Lung (tissue), 11 donors: ENCODE measurements at regions not wholly inside any gene's neighbourhood (a gene's known extent, or its start where the extent isn't known, plus 50 kb on each side); places are given as distances from the start of the nearest gene placed in this dataset.
"Not testable (repeated sequence)": the region's sequence is repeated elsewhere in the genome, so short reads cannot be mapped to it uniquely, and the experiment has no call there.

ENCODE experiments used
- ATAC-seq: fragments of 200-7000 bp; cut with Tn5 transposase; one replicate; pipeline ENCODE4 v1.9.1; 2020; ENCODE audit warnings: moderate number of reproducible peaks; ENCODE audit not compliant: insufficient read depth, low FRiP score
- DNase-seq, 3 donors: peaks; one replicate each; pipeline ENCODE4 v3.0.0-alpha.2; 2013 to 2017
- H3K27ac ChIP-seq, 2 donors: one replicate each; pipeline ENCODE4 v1.5.1; 2013; ENCODE audit warnings: mild to moderate bottlenecking in 2 of 2, moderate library complexity in 2 of 2, control low read depth in 1 of 2, inconsistent platforms in 1 of 2, low read depth in 1 of 2, low read length in 1 of 2
- H3K27me3 ChIP-seq, 3 donors: one replicate each; pipeline ENCODE4 v1.5.1; 2013; ENCODE audit warnings: low read length in 2 of 3; ENCODE audit not compliant: control insufficient read depth in 3 of 3, insufficient read depth in 3 of 3
- H3K36me3 ChIP-seq, 4 donors: one replicate each; pipeline ENCODE4 v1.5.1; 2013; ENCODE audit warnings: low read length in 4 of 4, mild to moderate bottlenecking in 1 of 4, moderate library complexity in 1 of 4; ENCODE audit not compliant: control insufficient read depth in 4 of 4, insufficient read depth in 4 of 4
- H3K4me1 ChIP-seq, 5 donors: one replicate each; pipeline ENCODE4 v1.5.1; 2013; ENCODE audit warnings: low read length in 5 of 5, mild to moderate bottlenecking in 2 of 5, moderate library complexity in 1 of 5; ENCODE audit not compliant: control insufficient read depth in 5 of 5, insufficient read depth in 5 of 5
- H3K4me3 ChIP-seq: one replicate; pipeline ENCODE4 v1.5.1; 2013; ENCODE audit warnings: mild to moderate bottlenecking, control low read depth, moderate library complexity
- H3K9ac ChIP-seq, 2 donors: one replicate each; pipeline ENCODE4 v1.5.1; 2013; ENCODE audit warnings: low read length in 2 of 2, control low read depth in 1 of 2; ENCODE audit not compliant: insufficient read depth in 1 of 2
- H3K9me3 ChIP-seq, 4 donors: one replicate each; pipeline ENCODE4 v1.5.1; 2013; ENCODE audit warnings: low read length in 3 of 4, mild to moderate bottlenecking in 1 of 4, moderate library complexity in 1 of 4; ENCODE audit not compliant: control insufficient read depth in 4 of 4, insufficient read depth in 3 of 4
- CTCF ChIP-seq: IDR thresholded peaks from 2 replicates; pipeline ENCODE4 v1.5.1; 2012; ENCODE audit warnings: mild to moderate bottlenecking; ENCODE audit errors: control extremely low read depth, extremely low read depth
- WGBS, 2 donors: extraction: QIAGEN DNeasy Blood & Tissue Kit; methylation state at CpG; one replicate each; pipeline ENCODE4 v1.1.7; 2013; 5-methylcytosine and 5-hydroxymethylcytosine counted together
- donor health status: control.
- donor health status: control.
- donor health status: Bipolar disorder and iron deficiency.
- donor health status: healthy.
- donor health status: DM: yes; HTN: yes; CAD: no.

- 84% methylated on average over 2 of the region's 2 CpGs for WGBS, 2 donors
- ATAC-seq = no peak
- H3K4me1 ChIP-seq = no peaks in the 10 kb centered on the region
- H3K27ac ChIP-seq = no peak overlapping the region
- H3K27me3 ChIP-seq = no peaks in the 10 kb centered on the region
- TF ChIP-seq CTCF = no peak
- no peak overlapping the region for H3K4me3 ChIP-seq
- peaks cover 0 to 5% (median 0%) of the 10 kb centered on the region in 4 donors for H3K9me3 ChIP-seq
- H3K9ac ChIP-seq = no peak overlapping the region
- H3K36me3 ChIP-seq = no peaks in the 10 kb centered on the region
- no peak for DNase-seq
These were observed 680.4 kb upstream of the IMPG1 start for GRCh38 chr6:76752841-76753240.

- 100% methylated on average over 2 of the region's 3 CpGs; no CpG with 5 or more reads in 1 of the 2 donors for WGBS, 2 donors
- H3K27ac ChIP-seq, H3K4me3 ChIP-seq, H3K27me3 ChIP-seq, H3K36me3 ChIP-seq, DNase-seq, H3K4me1 ChIP-seq, ATAC-seq, H3K9ac ChIP-seq, H3K9me3 ChIP-seq: not testable (repeated sequence)
These were observed 672.9 kb upstream of the IMPG1 start for GRCh38 chr6:76745388-76745787.

GRCh38 chr6:76744151-76744720 is 671.8 kb upstream of the IMPG1 start:
- not testable (repeated sequence) for DNase-seq, H3K9me3 ChIP-seq, H3K27me3 ChIP-seq, H3K36me3 ChIP-seq, H3K4me3 ChIP-seq, H3K4me1 ChIP-seq, ATAC-seq, H3K27ac ChIP-seq, H3K9ac ChIP-seq
- WGBS, 2 donors = 89 to 92% methylated on average over 9 to 38 of the region's 38 CpGs

DNA sequence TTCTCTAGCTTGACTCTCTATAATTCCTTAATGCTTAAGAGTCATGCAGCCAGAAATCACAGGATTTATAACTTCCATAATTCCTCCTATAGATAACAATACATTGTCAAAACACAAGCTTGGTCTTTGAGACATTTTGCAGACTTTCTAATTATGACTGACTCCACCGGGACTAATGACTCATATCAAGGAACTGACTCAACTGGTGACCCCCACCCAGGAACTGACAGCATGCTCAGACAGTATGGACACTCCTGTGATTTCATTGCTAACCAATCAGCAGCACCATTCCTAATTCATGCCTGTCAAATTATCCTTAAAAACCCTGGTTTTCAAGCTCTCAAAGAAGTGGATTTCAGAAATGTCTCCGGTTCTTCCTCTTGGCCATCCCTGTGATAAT is 670.5 kb upstream of the IMPG1 start:
- no peaks in the 10 kb centered on the region for H3K36me3 ChIP-seq
- TF ChIP-seq CTCF = no peak
- no peak overlapping the region for H3K27ac ChIP-seq
- H3K4me3 ChIP-seq = no peak overlapping the region
- no peak overlapping the region for H3K9ac ChIP-seq
- DNase-seq (no peak), ATAC-seq (no peak)
- H3K4me1 ChIP-seq = no peaks in the 10 kb centered on the region
- no peaks in the 10 kb centered on the region for H3K27me3 ChIP-seq
- H3K9me3 ChIP-seq = no peaks in the 10 kb centered on the region
- 86 to 89% methylated on average over 2 of the region's 2 CpGs for WGBS, 2 donors
